ENCODE measurements at regions not wholly inside any gene's neighbourhood (a gene's known extent, or its start where the extent isn't known, plus 50 kb on each side); places are given as distances from the start of the nearest gene placed in this dataset.

- no peak for TF ChIP-seq CTCF (IDR thresholded peaks at IDR 0.05)
- TF ChIP-seq POLR2A (IDR thresholded peaks at IDR 0.05) = no peak
- no peak for TF ChIP-seq POLR2AphosphoS5 (IDR thresholded peaks at IDR 0.05; ENCODE audit: insufficient read depth in 1 of 2, low read depth in 1 of 2)
These were observed 1452.7 kb upstream of the TENM3 start for GRCh38 chr4:180790471-180790870.

Measured in vagina (tissue), 2 donors.